A549 (cell line): ENCODE measurements at regions not wholly inside any gene's neighbourhood (a gene's known extent, or its start where the extent isn't known, plus 50 kb on each side); places are given as distances from the start of the nearest gene placed in this dataset.

Experiments
- CTCF ChIP-seq: fragments of >200 bp; sonication (Bioruptor Twin); formaldehyde crosslinking; IDR thresholded peaks from 3 replicates; pipeline ENCODE4 v1.5.1; 2016
- MAFK ChIP-seq: fragments of 450-650 bp; IDR thresholded peaks from 2 replicates; pipeline ENCODE4 v1.6.1; 2014; ENCODE audit not compliant: partially characterized antibody
- POLR2A ChIP-seq: IDR thresholded peaks from 2 replicates; pipeline ENCODE4 v1.6.1; 2012; ENCODE audit warnings: mild to moderate bottlenecking, low read length
- SMC3 ChIP-seq: fragments of >200 bp; sonication (Bioruptor Twin); formaldehyde crosslinking; IDR thresholded peaks from 3 replicates; pipeline ENCODE4 v1.6.1; 2018; ENCODE audit warnings: inconsistent platforms
- ZSCAN20 ChIP-seq: fragments of 250-450 bp; sonication (Bioruptor Pico); IDR thresholded peaks from 2 replicates; pipeline ENCODE4 v1.8.0; 2022; ENCODE audit warnings: mild to moderate bottlenecking, moderate library complexity
- TF ChIP-seq, protein P1 (sequence below): fragments of >200 bp; sonication (Bioruptor Twin); formaldehyde crosslinking; IDR thresholded peaks from 3 replicates; pipeline ENCODE4 v1.6.1; 2016

DNA sequence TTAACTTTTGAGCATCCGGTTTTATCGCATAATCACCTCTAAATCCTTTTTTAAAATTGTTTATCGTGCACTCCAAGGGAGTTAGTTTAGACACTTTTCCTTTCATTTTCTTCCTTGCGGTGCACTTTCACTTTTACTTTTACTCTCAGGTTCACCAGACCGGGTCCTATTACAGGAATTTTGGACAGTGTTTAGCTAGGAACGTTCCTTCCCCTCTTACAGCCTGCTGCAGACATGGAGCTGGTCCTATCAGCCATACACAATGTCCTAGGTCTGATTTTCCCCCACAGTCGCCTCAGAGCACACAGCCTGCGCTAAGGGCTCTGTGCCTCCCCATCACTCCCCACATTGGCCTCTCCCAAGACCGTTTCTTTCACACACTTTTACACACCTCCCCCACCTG, 103.9 kb downstream of the ALG10 start:
- TF ChIP-seq, protein P1, sequence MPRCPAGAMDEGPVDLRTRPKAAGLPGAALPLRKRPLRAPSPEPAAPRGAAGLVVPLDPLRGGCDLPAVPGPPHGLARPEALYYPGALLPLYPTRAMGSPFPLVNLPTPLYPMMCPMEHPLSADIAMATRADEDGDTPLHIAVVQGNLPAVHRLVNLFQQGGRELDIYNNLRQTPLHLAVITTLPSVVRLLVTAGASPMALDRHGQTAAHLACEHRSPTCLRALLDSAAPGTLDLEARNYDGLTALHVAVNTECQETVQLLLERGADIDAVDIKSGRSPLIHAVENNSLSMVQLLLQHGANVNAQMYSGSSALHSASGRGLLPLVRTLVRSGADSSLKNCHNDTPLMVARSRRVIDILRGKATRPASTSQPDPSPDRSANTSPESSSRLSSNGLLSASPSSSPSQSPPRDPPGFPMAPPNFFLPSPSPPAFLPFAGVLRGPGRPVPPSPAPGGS = no peak
- TF ChIP-seq CTCF (no peak), ZSCAN20 (CRISPR knock-in tag) (no peak), SMC3 (no peak), MAFK (no peak), POLR2A (no peak)
